Transverse colon (tissue), 4 donors: ENCODE measurements at regions not wholly inside any gene's neighbourhood (a gene's known extent, or its start where the extent isn't known, plus 50 kb on each side); places are given as distances from the start of the nearest gene placed in this dataset.

Experiments used
- DNase-seq: peaks from one replicate; pipeline ENCODE4 v3.0.0-alpha.2; 2019
- H3K27ac ChIP-seq, 4 donors: fragments of 200-600 bp; sonication (generic); 2 replicates each; pipeline ENCODE4 v1.5.1; 2016 to 2018; ENCODE audit warnings: inconsistent platforms in 4 of 4
- H3K27me3 ChIP-seq: fragments of 200-600 bp; sonication (generic); 2 replicates; pipeline ENCODE4 v1.5.1; 2017; ENCODE audit warnings: inconsistent platforms
- H3K36me3 ChIP-seq, 4 donors: fragments of 200-600 bp; sonication (generic); 2 replicates each; pipeline ENCODE4 v1.5.1; 2017 to 2019; ENCODE audit warnings: inconsistent platforms in 4 of 4
- H3K4me1 ChIP-seq, 4 donors: fragments of 200-600 bp; sonication (generic); 2 replicates each; pipeline ENCODE4 v1.5.1; 2017 to 2020; ENCODE audit warnings: inconsistent platforms in 4 of 4
- H3K4me3 ChIP-seq, 4 donors: fragments of 200-600 bp; sonication (generic); 1 replicate in 1 of 4; 2 replicates in 3 of 4; pipeline versions ENCODE4 v1.5.1 to v1.6.1; 2017 to 2019; ENCODE audit warnings: inconsistent platforms in 4 of 4
- H3K9me3 ChIP-seq, 2 donors: fragments of 200-600 bp; sonication (generic); 2 replicates each; pipeline ENCODE4 v1.5.1; 2017 to 2019; ENCODE audit warnings: inconsistent platforms in 2 of 2
- EP300 ChIP-seq: sonication (generic); formaldehyde crosslinking; IDR thresholded peaks from one replicate; pipeline ENCODE4 v1.6.1; 2017; ENCODE audit warnings: antibody characterized with exemption, low read depth
- POLR2A ChIP-seq: fragments of 450-650 bp; IDR thresholded peaks from one replicate; pipeline ENCODE4 v1.6.1; 2016; ENCODE audit warnings: antibody characterized with exemption, mild to moderate bottlenecking, moderate library complexity
- POLR2AphosphoS5 ChIP-seq, 3 donors: sonication (generic); formaldehyde crosslinking; IDR thresholded peaks; one replicate each; pipeline ENCODE4 v1.6.1; 2016; ENCODE audit warnings: antibody characterized with exemption in 3 of 3
- WGBS, 2 donors: methylation state at CpG; one replicate each; pipeline ENCODE4 v1.1.5; 2018; ENCODE audit warnings: low coverage in 1 of 2; 5-methylcytosine and 5-hydroxymethylcytosine counted together
- in situ Hi-C, 4 donors: fragments of 200-750 bp; cut with MboI; loops; one replicate each; pipeline versions ENCODE4 v1.15.0 to v1.15.1; 2017; ENCODE audit warnings: low sequenced_read_pairs in 3 of 4, low pct_ligation_motif_present in 1 of 4, low pct_unique_long_range_greater_than_20kb in 1 of 4
- intact Hi-C: fragments of 100-400 bp; cut with DNase I; formaldehyde crosslinking; loops from one replicate; pipeline ENCODE4 v1.15.1; 2023; ENCODE audit warnings: low total_unique reads
- TF ChIP-seq, protein P1 (sequence below), 5 experiments: fragments of 200-600 bp in 3 of 5; fragments of 450-650 bp in 2 of 5; sonication (generic) in 3 of 5; IDR thresholded peaks; 1 replicate in 2 of 5; 2 replicates in 3 of 5; pipeline ENCODE4 v1.5.1; 2016 to 2017; ENCODE audit warnings: antibody characterized with exemption in 5 of 5, inconsistent platforms in 3 of 5, mild to moderate bottlenecking in 2 of 5, moderate library complexity in 1 of 5

DNA sequence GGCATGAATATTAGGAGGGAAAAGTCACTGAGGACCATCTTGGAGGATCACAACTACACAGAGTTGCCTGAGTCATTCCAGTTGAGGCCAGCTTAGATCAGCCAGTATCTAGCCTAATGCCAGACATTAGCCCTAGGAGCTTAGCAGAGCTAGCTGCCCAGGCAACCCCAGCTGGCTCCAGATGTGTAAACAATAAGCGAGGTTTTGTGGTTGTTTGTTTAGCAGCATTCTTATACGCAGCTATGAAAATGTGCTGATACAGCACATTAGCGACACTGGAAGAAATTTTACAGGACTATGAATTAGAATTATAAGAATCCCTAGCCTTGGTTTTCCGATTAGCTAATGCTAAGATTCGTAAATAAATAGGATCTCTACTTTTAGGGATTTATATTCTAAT, 59.3 kb downstream of the BTBD3 start:
- WGBS, 2 donors = 82 to 85% methylated on average over 3 to 5 of the region's 5 CpGs
- intact Hi-C loops = no loop called here
- TF ChIP-seq POLR2A = no peak
- TF ChIP-seq, protein P1, sequence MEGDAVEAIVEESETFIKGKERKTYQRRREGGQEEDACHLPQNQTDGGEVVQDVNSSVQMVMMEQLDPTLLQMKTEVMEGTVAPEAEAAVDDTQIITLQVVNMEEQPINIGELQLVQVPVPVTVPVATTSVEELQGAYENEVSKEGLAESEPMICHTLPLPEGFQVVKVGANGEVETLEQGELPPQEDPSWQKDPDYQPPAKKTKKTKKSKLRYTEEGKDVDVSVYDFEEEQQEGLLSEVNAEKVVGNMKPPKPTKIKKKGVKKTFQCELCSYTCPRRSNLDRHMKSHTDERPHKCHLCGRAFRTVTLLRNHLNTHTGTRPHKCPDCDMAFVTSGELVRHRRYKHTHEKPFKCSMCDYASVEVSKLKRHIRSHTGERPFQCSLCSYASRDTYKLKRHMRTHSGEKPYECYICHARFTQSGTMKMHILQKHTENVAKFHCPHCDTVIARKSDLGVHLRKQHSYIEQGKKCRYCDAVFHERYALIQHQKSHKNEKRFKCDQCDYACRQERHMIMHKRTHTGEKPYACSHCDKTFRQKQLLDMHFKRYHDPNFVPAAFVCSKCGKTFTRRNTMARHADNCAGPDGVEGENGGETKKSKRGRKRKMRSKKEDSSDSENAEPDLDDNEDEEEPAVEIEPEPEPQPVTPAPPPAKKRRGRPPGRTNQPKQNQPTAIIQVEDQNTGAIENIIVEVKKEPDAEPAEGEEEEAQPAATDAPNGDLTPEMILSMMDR (IDR thresholded peaks at IDR 0.05) = no peak
- no peak for TF ChIP-seq POLR2AphosphoS5 (IDR thresholded peaks at IDR 0.05)
- no peak for TF ChIP-seq EP300

DNA sequence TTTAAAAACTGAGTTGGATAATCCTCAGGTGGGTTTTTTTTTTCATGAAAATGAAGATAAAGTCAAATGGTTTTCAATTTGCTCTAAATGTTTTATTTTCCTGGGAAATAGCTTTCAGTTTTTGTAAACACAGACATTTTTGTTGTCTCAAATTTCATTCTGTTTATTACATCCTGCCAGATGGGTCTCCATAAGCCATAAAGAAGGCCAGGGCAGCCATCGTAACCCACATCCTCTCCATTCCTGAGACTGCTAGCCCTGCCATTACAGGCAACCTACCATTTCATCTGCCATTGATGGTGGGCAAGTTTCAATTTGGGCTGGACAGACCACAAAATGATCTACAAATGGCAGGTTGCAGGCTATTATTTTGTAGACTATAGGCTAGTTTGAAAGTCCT, 60.8 kb downstream of the BTBD3 start:
- 69 to 80% methylated on average over 1 of the region's 1 CpG for WGBS, 2 donors
- no peaks in the 10 kb centered on the region for H3K27me3 ChIP-seq
- TF ChIP-seq, protein P1 (IDR thresholded peaks at IDR 0.05) = no peak
- no peak for TF ChIP-seq POLR2AphosphoS5 (IDR thresholded peaks at IDR 0.05)
- no peak for TF ChIP-seq EP300
- TF ChIP-seq POLR2A = no peak
- H3K36me3 ChIP-seq = no peaks in the 10 kb centered on the region
- no peak for DNase-seq
- no peak overlapping the region for H3K4me3 ChIP-seq
- intact Hi-C loops = no loop called here
- no peaks in the 10 kb centered on the region for H3K9me3 ChIP-seq
- no peak overlapping the region for H3K27ac ChIP-seq
- in situ Hi-C loops = no loop called here
- peaks cover 0 to 4% (median 0%) of the 10 kb centered on the region in 4 donors for H3K4me1 ChIP-seq

More for the DNA sequence above, 59.3 kb downstream of the BTBD3 start:
- no peaks in the 10 kb centered on the region for H3K36me3 ChIP-seq
- H3K4me1 ChIP-seq = no peaks in the 10 kb centered on the region
- H3K27me3 ChIP-seq = no peaks in the 10 kb centered on the region
- no peak overlapping the region for H3K27ac ChIP-seq
- in situ Hi-C loops = no loop called here
- no peak overlapping the region for H3K4me3 ChIP-seq
- no peaks in the 10 kb centered on the region for H3K9me3 ChIP-seq
- DNase-seq = no peak

DNA sequence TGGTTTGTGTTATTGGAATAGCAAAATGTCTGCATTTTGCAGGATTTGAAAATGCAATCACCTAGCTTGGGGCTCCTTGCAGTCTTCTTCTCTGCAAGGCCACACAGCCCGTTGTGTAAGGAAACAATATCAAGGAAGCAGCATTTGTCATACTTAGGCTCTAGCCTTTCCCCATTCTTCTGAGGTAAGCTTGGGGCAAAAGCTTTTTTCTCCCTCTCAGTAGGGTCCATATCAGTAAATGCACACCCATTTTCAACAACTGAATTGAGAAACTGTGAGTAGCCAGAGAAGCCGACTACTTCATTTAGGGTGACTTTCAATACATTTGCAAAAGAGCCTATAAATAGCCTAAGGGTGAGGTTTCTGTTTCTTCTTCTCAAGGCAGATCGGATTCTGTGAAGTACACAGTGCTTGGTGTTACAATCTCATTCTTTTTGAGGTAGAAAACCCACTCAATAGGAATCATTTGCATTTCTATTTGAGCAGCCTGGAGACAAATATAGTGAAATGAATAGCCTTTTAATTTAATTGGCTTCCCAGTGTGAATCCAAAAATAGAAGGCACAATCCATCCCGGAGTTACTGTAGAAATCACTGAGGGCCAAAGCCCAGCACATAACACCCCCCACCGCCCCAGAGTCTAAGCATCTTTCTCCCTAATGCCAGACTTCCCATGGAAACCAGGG, 61.8 kb downstream of the BTBD3 start:
- Histone ChIP-seq H3K4me3 (no peak overlapping the region), H3K4me1 (peaks cover 0 to 4% (median 0%) of the 10 kb centered on the region in 4 donors), H3K27ac (no peak overlapping the region), H3K27me3 (no peaks in the 10 kb centered on the region), H3K36me3 (no peaks in the 10 kb centered on the region), H3K9me3 (no peaks in the 10 kb centered on the region)
- in situ Hi-C loops (no loop called here), intact Hi-C loops (no loop called here)
- TF ChIP-seq, protein P1 (IDR thresholded peaks at IDR 0.05) = no peak
- TF ChIP-seq EP300 (no peak), POLR2AphosphoS5 (IDR thresholded peaks at IDR 0.05) (no peak), POLR2A (no peak)
- no peak for DNase-seq
- WGBS, 2 donors = 49 to 67% methylated on average over 3 to 5 of the region's 5 CpGs

DNA sequence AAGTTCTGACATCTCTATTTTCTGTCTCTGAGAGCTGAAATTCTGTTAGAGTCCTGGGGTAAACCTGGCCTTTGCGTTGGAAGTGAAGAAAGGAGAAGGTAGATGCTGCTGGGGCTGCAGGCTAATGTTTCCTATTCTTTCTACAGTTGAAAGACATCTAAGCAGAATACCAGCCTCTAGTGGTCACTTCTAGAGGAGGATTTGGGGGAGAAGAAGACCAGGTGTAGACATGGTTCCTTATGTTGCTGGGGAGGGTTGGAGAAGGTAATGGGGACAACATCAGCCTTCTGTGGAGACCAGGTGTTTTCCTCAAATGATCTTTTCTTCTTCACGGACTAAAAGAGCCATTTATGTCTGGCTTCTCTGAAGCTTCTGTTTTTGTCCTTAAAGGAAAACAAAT, 62.6 kb downstream of the BTBD3 start:
- Histone ChIP-seq H3K9me3 (no peaks in the 10 kb centered on the region), H3K27ac (no peak overlapping the region), H3K36me3 (no peaks in the 10 kb centered on the region), H3K4me3 (no peak overlapping the region), H3K27me3 (no peaks in the 10 kb centered on the region), H3K4me1 (peaks cover 0 to 4% (median 0%) of the 10 kb centered on the region in 4 donors)
- intact Hi-C loops = no loop called here
- TF ChIP-seq EP300 (no peak), POLR2A (no peak), POLR2AphosphoS5 (IDR thresholded peaks at IDR 0.05) (no peak)
- TF ChIP-seq, protein P1 (IDR thresholded peaks at IDR 0.05) = no peak
- no peak for DNase-seq
- 43 to 80% methylated on average over 1 to 2 of the region's 2 CpGs for WGBS, 2 donors
- in situ Hi-C loops = no loop called here
